Stimulated activated CD4-positive, alpha-beta T cell treated with anti-CD3 and anti-CD28 coated beads, Interleukin-4, amount 100 ng/mL, for 48 hours (primary cell): ENCODE measurements at regions not wholly inside any gene's neighbourhood (a gene's known extent, or its start where the extent isn't known, plus 50 kb on each side); places are given as distances from the start of the nearest gene placed in this dataset.
"Not testable (repeated sequence)": the region's sequence is repeated elsewhere in the genome, so short reads cannot be mapped to it uniquely, and the experiment has no call there.

Source experiments
- DNase-seq, 2 donors: peaks; one replicate each; pipeline ENCODE4 v3.0.0-alpha.2; 2020; ENCODE audit warnings: low read depth in 2 of 2

DNA sequence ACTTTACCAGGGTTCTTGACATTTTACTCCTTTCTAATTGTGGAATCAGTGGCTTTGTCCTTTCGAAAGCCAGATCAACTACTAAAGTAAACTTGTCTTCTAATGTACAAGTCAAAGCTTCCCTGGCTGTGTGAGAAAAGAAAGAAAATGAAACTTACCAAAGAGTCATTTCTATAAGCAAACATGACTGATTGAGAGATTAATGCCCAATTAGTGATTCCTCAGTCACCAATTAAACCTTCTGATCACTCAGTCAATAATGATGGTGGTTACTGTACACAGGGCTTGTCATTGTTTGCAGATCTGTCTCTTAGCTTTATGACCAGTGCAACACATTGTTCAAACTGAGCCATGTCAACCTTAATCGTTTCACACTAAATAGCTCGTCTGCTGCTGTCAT lies 1168.4 kb upstream of the CITED2 start:
- no peak for DNase-seq

DNA sequence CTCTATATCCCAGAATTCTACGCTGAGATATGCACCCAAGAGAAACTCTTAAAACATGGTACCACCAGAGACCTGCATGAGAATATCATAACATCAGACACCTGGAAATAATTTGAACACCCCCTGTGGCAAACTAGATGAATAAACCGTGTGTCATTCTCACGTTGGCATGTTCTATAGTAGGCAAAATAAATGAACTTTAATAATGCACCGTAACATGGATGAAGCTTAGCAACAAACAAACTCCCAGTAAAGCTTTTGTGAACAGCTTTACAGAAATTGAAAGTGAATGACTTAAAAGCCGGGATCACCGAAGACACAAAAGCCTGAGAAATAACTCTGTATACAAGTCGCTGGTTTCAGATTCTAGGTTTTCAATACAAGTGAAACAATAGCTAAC lies 1166.8 kb upstream of the CITED2 start:
- no peak for DNase-seq

GRCh38 chr6:140540743-140541142 lies 1166.3 kb upstream of the CITED2 start:
- DNase-seq, result no peak

- DNase-seq, result no peak
Observed at GRCh38 chr6:140538926-140539325, 1164.5 kb upstream of the CITED2 start.

DNA sequence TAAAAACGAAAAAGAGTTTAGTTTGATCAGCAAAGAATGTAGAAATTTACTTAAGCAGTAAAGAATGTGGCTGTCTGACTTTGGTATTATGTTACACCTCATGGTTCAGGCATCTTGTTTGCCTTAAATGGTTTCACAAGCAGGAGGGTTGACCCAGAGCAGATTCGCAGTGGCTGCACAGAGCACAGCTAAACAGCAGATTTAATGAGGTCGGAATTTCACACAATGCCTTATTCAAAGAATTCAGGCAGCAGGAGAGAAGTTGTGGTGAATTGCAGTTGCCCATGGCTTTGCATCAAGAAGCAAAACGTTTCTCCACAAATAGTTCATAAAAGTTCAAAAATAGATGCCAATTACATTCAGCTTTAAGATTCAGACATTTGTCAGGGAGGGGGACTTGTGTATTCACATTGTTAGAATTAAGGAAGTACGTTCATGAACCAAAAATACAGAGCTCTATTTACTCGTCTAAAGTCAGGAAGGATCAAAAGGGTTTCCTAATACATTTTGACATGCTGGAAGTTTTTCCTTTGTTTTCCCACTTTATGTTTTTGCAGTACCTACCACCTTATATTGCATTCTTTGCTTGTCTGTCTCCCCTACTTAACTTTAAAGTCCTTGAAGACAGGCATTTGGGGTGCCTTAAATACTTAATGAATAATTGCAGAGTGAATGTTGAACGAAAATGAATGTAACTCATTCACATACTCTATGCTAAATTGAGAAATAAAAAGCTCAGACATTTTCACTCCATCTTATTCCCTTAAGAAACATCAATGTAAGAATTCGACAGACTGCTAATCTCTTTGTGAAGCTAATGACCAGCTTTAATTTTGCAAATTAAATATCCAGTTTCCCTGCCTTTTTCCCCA lies 1163.6 kb upstream of the CITED2 start:
- no peak for DNase-seq

GRCh38 chr6:140537211-140537610 lies 1162.8 kb upstream of the CITED2 start:
- DNase-seq, result no peak

GRCh38 chr6:140535511-140535910 lies 1161.1 kb upstream of the CITED2 start:
- no peak for DNase-seq

- no peak for DNase-seq
Observed at GRCh38 chr6:140533526-140533925, 1159.1 kb upstream of the CITED2 start.

GRCh38 chr6:140504776-140505175 lies 1130.3 kb upstream of the CITED2 start:
- DNase-seq, result no peak

DNA sequence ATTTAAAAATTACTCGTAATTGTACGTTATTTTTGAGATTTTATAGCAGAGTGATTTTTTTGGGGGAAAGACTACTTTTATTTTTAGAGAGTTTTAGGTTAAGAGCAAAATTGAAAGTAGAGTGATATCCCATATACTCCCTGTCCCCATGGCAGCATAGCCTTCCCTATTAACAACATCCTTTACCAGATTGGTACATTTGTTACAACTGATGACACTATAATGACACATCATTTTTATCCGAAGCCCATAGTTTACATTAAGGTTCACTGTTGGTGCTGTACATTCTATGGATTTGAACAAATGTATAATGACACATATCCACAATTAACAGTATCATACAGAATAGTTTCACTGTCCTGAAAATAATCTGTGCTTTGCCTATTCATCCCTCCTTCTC lies 1126.4 kb upstream of the CITED2 start:
- no peak for DNase-seq

- DNase-seq, result no peak
Observed at GRCh38 chr6:140499607-140500006, 1125.2 kb upstream of the CITED2 start.

DNA sequence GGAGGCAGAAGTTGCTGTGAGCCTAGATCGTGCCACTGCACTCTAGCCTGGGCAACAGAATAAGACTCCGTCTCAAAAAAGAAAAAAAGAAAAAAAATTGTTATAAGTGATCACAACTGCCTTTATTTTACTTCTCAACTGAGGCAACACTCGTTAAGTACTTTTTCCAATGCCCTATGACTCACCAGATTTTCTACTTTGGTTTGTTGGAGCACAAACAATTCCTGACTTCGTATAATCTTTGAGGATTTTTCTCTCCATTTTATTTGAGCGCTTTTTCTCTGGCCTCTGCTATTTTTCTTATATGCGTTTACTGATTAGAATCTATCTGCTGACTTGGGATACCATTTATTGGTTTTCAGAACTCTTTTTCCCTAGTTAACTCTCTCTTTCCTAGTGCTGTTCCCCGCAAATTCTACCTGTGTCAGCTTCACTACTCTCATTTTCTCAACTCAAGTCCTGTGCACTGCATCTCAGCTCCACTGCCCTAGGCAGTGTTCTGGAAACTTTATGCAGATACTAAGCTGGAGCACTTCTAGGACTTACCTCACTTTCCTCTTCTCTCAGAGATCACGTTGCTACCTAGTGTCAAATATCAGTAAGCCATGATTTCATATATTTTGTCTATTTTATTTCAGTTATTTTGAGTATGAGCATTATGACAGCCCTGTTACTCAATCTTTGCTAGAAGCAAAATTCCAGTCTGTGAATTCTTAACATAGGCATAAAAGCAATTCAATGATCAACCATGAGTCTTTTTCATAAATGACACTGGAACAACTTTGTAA lies 1120.1 kb upstream of the CITED2 start:
- no peak for DNase-seq

DNA sequence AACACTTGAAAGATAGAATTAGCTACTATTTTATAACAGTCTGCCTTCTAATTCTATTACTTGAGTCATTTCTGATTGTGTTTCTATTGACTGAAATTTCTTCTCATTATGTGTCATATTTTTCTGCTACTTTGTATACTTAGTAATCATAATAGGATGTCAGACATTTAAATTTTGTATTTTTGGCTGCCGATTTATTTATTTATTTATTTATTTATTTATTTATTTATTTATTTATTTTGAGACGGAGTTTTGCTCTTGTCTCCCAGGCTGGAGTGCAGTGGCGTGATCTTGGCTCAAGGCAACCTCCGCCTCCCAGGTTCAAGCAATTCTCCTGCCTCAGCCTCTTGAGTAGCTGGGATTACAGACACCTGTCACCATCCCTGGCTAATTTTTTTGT lies 1119.0 kb upstream of the CITED2 start:
- not testable (repeated sequence) for DNase-seq

- DNase-seq, result no peak
Observed at GRCh38 chr6:140490081-140490480, 1115.6 kb upstream of the CITED2 start.

- DNase-seq, result no peak
Observed at GRCh38 chr6:140487586-140487985, 1113.1 kb upstream of the CITED2 start.

DNA sequence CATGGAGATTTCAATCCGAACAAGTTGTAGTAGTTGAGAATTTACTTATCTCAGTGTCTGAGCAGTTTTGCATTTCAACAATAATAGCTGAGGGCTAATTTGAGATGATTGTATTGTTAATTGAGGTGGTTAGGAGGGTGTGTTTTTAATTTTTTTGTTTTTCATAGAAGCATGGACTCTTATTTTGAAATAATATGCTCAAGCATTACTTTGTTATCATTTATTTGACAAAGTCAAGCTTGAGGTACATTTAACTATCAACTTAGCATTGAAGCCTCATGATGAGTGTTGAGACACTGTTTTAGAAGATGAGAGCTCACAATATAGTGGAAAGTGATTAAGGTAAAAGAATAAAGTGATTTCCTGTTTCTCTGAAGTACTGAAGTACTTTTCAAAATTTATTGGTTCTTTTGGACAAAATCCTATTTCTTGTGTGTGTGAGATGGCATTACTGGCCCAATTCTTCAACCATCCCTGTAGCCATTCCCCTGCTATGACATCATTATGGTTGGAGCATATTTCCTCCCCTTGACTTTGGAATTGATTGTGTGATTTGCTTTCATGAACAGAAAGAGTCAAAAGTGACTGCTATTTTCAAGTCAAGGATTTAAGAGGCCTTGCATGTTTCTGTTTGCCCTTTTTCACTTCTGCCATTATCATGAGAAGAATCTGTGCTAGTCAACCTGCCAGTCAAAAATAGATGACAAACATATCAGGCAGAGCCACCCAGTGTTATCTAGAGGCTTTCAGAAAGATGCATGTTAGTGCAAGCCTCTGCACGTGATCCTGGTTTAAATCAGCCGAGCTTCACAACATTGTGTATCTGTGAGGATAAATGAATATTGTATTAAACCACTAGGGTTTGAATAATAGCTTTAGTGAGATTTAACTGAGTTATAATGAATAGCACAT lies 1112.3 kb upstream of the CITED2 start:
- no peak for DNase-seq

DNA sequence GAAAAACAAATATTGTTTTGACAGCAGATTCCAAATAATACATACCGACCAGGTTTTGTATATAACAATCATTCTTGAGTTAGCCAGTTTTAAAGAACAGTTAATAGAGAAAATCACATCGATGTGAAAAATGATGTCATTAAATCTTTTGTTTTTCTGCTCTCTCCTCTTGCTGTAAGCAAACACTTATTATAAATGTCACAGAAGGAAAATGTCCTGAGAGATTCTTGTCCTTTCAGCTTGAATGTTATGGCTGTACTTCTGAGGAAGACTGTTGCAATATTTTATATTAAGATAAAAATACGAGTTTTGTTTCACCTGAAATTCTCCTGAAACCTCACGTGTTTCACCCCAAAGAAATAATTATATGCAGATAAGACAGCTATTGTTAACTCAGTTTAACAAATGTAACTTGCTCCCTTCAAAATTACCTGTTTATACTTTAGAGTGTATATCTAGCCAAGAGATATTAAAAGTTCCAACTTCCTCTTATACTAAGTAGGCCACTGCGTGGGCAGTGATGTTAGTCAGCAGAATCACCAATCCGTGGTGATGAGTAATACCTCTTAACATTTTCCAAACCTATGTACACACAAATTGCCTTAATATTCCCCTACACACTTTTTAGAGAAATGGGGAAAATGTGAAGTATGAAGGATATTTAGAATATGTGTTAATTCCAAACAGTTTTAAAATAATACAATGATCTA lies 1111.4 kb upstream of the CITED2 start:
- DNase-seq, result no peak

GRCh38 chr6:140480852-140481251 lies 1106.4 kb upstream of the CITED2 start:
- DNase-seq, result no peak

DNA sequence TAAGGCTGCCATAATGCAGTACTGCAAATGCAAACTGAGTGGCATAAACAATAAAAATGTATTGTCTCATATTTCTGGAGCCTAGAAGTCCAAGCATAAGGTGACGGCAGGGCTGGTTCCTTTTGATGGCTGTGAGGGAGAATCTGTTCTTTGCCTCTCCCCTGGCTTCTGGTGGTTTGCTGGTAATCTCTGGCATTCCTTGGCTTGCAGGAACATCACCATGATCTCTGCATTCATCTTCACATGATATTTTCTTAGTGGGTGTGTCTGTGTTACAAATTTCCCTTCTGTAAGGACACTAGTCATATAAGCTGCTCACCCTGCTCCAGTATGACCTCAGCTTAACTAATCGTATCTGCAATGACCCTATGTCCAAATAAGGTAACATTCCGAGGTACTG lies 1104.2 kb upstream of the CITED2 start:
- no peak for DNase-seq

- no peak for DNase-seq
Observed at GRCh38 chr6:140475086-140475485, 1100.6 kb upstream of the CITED2 start.

DNA sequence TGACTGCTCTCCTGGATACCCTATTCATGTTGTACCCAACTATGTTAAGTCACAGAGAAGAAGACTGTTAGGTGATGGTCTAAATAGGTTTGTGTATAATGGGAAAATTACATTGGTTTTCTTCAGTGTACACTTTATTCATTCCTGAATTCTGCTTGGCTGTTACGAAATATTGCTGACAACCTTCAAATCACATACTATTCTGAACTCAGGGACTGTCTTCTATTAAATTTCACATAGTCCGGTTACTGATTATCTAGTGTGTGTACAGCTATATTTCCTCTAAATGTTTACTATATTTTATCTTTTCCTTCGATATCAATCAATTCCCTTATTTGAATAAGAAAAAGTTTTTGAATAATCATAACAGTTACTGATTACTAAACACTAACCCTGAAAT lies 1090.3 kb upstream of the CITED2 start:
- DNase-seq, result no peak
